ENCODE measurements at regions not wholly inside any gene's neighbourhood (a gene's known extent, or its start where the extent isn't known, plus 50 kb on each side); places are given as distances from the start of the nearest gene placed in this dataset.

DNA sequence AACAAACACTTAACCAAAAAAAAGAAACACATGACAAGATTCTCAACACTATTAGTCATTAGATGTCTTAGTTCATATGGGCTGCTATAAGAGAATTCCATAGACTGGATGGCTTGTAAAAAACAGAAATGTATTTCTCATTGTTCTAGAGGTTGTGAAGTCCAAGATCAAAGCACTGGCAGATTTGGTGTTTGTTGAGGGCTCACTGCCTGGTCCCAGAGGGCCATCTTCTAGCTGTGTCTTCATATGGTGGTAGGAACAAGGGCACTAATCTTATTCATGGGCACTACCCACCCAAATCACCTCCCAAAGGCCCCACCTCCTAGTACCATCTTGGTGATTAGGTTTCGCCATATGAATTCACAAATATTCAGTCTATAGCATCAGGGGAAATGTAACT lies 162.5 kb upstream of the SDK2 start:
- no peak overlapping the region for H3K27ac Mint-ChIP-seq (ENCODE audit: unreplicated experiment)
- peaks cover 2% of the 10 kb centered on the region for H3K4me1 Mint-ChIP-seq (ENCODE audit: unreplicated experiment)
- DNase-seq (ENCODE audit: low spot score), result no peak
- no peaks in the 10 kb centered on the region for H3K9me3 Mint-ChIP-seq (ENCODE audit: unreplicated experiment)
- TF ChIP-seq, protein P1, sequence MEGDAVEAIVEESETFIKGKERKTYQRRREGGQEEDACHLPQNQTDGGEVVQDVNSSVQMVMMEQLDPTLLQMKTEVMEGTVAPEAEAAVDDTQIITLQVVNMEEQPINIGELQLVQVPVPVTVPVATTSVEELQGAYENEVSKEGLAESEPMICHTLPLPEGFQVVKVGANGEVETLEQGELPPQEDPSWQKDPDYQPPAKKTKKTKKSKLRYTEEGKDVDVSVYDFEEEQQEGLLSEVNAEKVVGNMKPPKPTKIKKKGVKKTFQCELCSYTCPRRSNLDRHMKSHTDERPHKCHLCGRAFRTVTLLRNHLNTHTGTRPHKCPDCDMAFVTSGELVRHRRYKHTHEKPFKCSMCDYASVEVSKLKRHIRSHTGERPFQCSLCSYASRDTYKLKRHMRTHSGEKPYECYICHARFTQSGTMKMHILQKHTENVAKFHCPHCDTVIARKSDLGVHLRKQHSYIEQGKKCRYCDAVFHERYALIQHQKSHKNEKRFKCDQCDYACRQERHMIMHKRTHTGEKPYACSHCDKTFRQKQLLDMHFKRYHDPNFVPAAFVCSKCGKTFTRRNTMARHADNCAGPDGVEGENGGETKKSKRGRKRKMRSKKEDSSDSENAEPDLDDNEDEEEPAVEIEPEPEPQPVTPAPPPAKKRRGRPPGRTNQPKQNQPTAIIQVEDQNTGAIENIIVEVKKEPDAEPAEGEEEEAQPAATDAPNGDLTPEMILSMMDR (IDR thresholded peaks at IDR 0.05; ENCODE audit: unreplicated experiment), result no peak
- peaks cover 2% of the 10 kb centered on the region for H3K27me3 Mint-ChIP-seq (ENCODE audit: unreplicated experiment)
- peaks cover 5% of the 10 kb centered on the region for H3K36me3 Mint-ChIP-seq (ENCODE audit: low read depth, unreplicated experiment)
- H3K4me3 Mint-ChIP-seq (ENCODE audit: unreplicated experiment), result no peak overlapping the region

- TF ChIP-seq, protein P1 (IDR thresholded peaks at IDR 0.05; ENCODE audit: unreplicated experiment), result no peak
- H3K9me3 Mint-ChIP-seq (ENCODE audit: unreplicated experiment), result peaks cover under 1% of the 10 kb centered on the region
- H3K27me3 Mint-ChIP-seq (ENCODE audit: unreplicated experiment), result no peaks in the 10 kb centered on the region
- H3K4me1 Mint-ChIP-seq (ENCODE audit: unreplicated experiment), result no peaks in the 10 kb centered on the region
- H3K27ac Mint-ChIP-seq (ENCODE audit: unreplicated experiment), result no peak overlapping the region
- no peaks in the 10 kb centered on the region for H3K36me3 Mint-ChIP-seq (ENCODE audit: low read depth, unreplicated experiment)
- no peak for DNase-seq (ENCODE audit: low spot score)
- no peak overlapping the region for H3K4me3 Mint-ChIP-seq (ENCODE audit: unreplicated experiment)
Measured at GRCh38 chr17:73813201-73813600, 169.0 kb upstream of the SDK2 start.

GRCh38 chr17:73814075-73814474 lies 169.8 kb upstream of the SDK2 start:
- DNase-seq (ENCODE audit: low spot score), result no peak
- no peak overlapping the region for H3K4me3 Mint-ChIP-seq (ENCODE audit: unreplicated experiment)
- no peaks in the 10 kb centered on the region for H3K36me3 Mint-ChIP-seq (ENCODE audit: low read depth, unreplicated experiment)
- H3K27me3 Mint-ChIP-seq (ENCODE audit: unreplicated experiment), result no peaks in the 10 kb centered on the region
- H3K27ac Mint-ChIP-seq (ENCODE audit: unreplicated experiment), result no peak overlapping the region
- peaks cover 7% of the 10 kb centered on the region for H3K9me3 Mint-ChIP-seq (ENCODE audit: unreplicated experiment)
- no peaks in the 10 kb centered on the region for H3K4me1 Mint-ChIP-seq (ENCODE audit: unreplicated experiment)
- TF ChIP-seq, protein P1 (IDR thresholded peaks at IDR 0.05; ENCODE audit: unreplicated experiment), result no peak

DNA sequence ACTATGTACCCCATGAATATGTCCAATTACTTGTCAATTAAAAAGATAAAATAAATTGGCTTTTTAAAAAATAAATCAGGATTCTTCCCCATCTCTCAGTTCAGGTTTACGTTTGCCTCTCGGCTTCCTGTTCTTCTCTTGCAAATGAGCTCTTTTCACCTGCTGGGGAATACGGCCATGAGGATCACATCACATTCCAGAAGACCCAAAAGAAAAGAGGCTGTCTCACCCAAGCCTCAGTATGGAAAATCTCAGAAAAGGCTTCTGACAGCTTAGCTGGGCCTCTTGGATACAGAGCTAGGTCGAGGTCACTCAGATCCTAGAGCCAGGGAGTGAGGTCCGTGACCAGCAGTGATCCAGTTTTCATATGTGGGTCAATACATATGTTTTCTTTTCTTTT lies 171.2 kb upstream of the SDK2 start:
- H3K27ac Mint-ChIP-seq (ENCODE audit: unreplicated experiment), result no peak overlapping the region
- no peaks in the 10 kb centered on the region for H3K27me3 Mint-ChIP-seq (ENCODE audit: unreplicated experiment)
- H3K36me3 Mint-ChIP-seq (ENCODE audit: low read depth, unreplicated experiment), result no peaks in the 10 kb centered on the region
- no peak for DNase-seq (ENCODE audit: low spot score)
- no peaks in the 10 kb centered on the region for H3K4me1 Mint-ChIP-seq (ENCODE audit: unreplicated experiment)
- TF ChIP-seq, protein P1 (IDR thresholded peaks at IDR 0.05; ENCODE audit: unreplicated experiment), result no peak
- peaks cover 7% of the 10 kb centered on the region for H3K9me3 Mint-ChIP-seq (ENCODE audit: unreplicated experiment)
- no peak overlapping the region for H3K4me3 Mint-ChIP-seq (ENCODE audit: unreplicated experiment)

DNA sequence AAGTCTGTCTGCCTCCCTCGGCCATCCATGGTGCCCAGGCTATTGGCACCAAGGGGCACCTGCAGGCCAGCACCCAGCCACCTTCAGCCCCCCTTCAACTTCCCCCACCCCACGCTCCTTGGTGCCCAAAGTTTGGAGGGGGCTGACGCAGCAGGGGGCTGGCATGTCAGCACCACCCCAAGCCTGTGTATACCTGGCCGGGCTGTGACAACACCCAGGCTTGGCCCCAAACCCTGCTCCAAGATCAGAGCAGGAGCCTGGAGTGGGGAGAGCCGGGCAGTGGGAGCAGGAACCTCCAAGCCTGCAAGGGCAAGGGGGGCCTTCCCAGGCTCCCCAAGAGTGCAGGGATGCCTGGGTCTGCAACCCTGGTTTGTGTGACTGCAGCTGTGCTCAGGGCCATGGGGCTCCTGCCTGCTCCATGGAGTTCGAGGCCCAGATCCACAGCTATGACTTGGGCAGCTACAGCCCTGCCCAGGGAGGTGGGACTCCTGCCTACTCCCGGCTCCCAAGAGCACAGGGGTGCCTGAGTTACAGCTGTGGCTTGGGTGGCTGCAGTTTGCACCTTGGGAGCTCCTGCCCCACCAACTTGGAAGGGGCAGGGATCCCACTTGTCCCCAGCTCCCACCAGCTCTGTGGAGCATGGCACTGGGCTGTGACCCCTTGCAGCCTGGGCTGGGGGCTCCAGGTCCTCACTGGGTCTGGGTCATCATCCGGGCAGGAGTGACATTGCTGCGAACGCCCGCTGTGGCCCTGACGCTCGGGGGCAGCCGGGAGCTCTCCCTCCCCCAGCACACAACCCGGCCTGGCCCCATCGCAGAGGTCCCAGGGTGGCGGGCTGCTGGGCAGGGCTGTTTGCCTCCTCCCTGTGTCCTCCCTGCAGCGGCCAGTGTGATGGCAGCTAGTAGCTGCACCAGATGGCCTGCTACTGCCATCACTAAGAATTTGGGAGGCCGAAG lies 175.5 kb upstream of the SDK2 start:
- H3K36me3 Mint-ChIP-seq (ENCODE audit: low read depth, unreplicated experiment), result no peaks in the 10 kb centered on the region
- no peak overlapping the region for H3K27ac Mint-ChIP-seq (ENCODE audit: unreplicated experiment)
- DNase-seq (ENCODE audit: low spot score), result no peak
- H3K4me1 Mint-ChIP-seq (ENCODE audit: unreplicated experiment), result no peaks in the 10 kb centered on the region
- no peak overlapping the region for H3K4me3 Mint-ChIP-seq (ENCODE audit: unreplicated experiment)
- TF ChIP-seq, protein P1 (IDR thresholded peaks at IDR 0.05; ENCODE audit: unreplicated experiment), result no peak
- H3K9me3 Mint-ChIP-seq (ENCODE audit: unreplicated experiment), result peaks cover 7% of the 10 kb centered on the region
- H3K27me3 Mint-ChIP-seq (ENCODE audit: unreplicated experiment), result peaks cover under 1% of the 10 kb centered on the region

Data from endothelial cell (in vitro differentiated cells).